Endothelial cell of umbilical vein (primary cell): ENCODE measurements at regions not wholly inside any gene's neighbourhood (a gene's known extent, or its start where the extent isn't known, plus 50 kb on each side); places are given as distances from the start of the nearest gene placed in this dataset.

Source experiments
- BruUV-seq: library from RNA; stranded (reverse); fragments of 400-500 nt; replicated peaks from 2 replicates; lab custom pipeline; 2021; lab: Mats Ljungman, UMichigan
- CTCF ChIA-PET: fragments of 300-600, 350-600 bp; sonication (Branson Sonifier 250); formaldehyde crosslinking; loops from one replicate; lab custom pipeline; 2021; ENCODE audit warnings: antibody characterized with exemption, inconsistent platforms; lab: Charles Lee
- POLR2A ChIA-PET: fragments of 300-600, 350-600 bp; sonication (Branson Sonifier 250); formaldehyde crosslinking; loops from one replicate; lab custom pipeline; 2021; ENCODE audit warnings: antibody characterized with exemption, inconsistent platforms; lab: Charles Lee
- DNase-seq: peaks from one replicate; pipeline ENCODE4 v3.0.0-alpha.2; 2011; ENCODE audit warnings: low read depth, low spot score
- FAIRE-seq: peaks from 2 replicates; lab custom pipeline; 2011; peaks lifted over from hg19 to GRCh38; lab: Jason Lieb, UNC
- H2AFZ ChIP-seq: 2 replicates; pipeline ENCODE4 v1.6.0; 2012; ENCODE audit warnings: low read depth, low read length, control low read depth, inconsistent platforms
- H3K27ac ChIP-seq: 2 replicates; pipeline ENCODE4 v1.5.1; 2011; ENCODE audit warnings: low read depth, mild to moderate bottlenecking, control low read depth, low read length, moderate library complexity; ENCODE audit not compliant: insufficient read depth
- H3K27me3 ChIP-seq, 2 experiments: 2 replicates each; pipeline versions ENCODE4 v1.6.0 to v1.6.1; 2011; ENCODE audit warnings: low read length in 2 of 2, mixed read lengths in 1 of 2; ENCODE audit not compliant: control insufficient read depth in 2 of 2, insufficient read depth in 2 of 2
- H3K36me3 ChIP-seq, 2 experiments: 2 replicates in 1 of 2; 3 replicates in 1 of 2; pipeline ENCODE4 v1.5.1; 2011; ENCODE audit warnings: low read length in 2 of 2, mild to moderate bottlenecking in 1 of 2, moderate library complexity in 1 of 2; ENCODE audit not compliant: control insufficient read depth in 2 of 2, insufficient read depth in 2 of 2; ENCODE audit errors: extremely low read depth in 1 of 2
- H3K4me1 ChIP-seq: 3 replicates; pipeline ENCODE4 v1.5.1; 2011; ENCODE audit warnings: mild to moderate bottlenecking, low read length; ENCODE audit not compliant: control insufficient read depth, insufficient read depth; ENCODE audit errors: extremely low read depth
- H3K4me2 ChIP-seq: 2 replicates; pipeline ENCODE4 v1.6.1; 2011; ENCODE audit warnings: low read length, control low read depth, mixed read lengths; ENCODE audit not compliant: insufficient read depth
- H3K4me3 ChIP-seq, 3 experiments: fragments of 200-600 bp in 1 of 3; sonication (generic), shearing (Covaris generic) in 1 of 3; replicated peaks in 1 of 3; 2 replicates each; pipeline ENCODE4 v1.5.1; 2011 to 2016; ENCODE audit warnings: control low read depth in 3 of 3, low read length in 3 of 3, mild to moderate bottlenecking in 2 of 3, inconsistent platforms in 1 of 3, low read depth in 1 of 3, moderate library complexity in 1 of 3; ENCODE audit not compliant: insufficient read depth in 1 of 3
- H3K79me2 ChIP-seq: 2 replicates; pipeline ENCODE4 v1.6.0; 2012; ENCODE audit warnings: low read length, inconsistent platforms; ENCODE audit not compliant: control insufficient read depth, insufficient read depth
- H3K9ac ChIP-seq: replicated peaks from 2 replicates; pipeline ENCODE3; 2011; ENCODE audit warnings: low read length, control low read depth; ENCODE audit not compliant: insufficient read depth; ENCODE audit errors: extremely low read depth
- H3K9me1 ChIP-seq: replicated peaks from 3 replicates; pipeline ENCODE4 v1.6.0; 2011; ENCODE audit warnings: mild to moderate bottlenecking, low read length; ENCODE audit not compliant: control insufficient read depth, insufficient read depth; ENCODE audit errors: extremely low read depth
- H3K9me3 ChIP-seq: replicated peaks from 2 replicates; pipeline ENCODE4 v1.5.1; 2012; ENCODE audit warnings: low read length, inconsistent platforms; ENCODE audit not compliant: control insufficient read depth, insufficient read depth
- H4K20me1 ChIP-seq: replicated peaks from 2 replicates; pipeline ENCODE3; 2011; ENCODE audit warnings: mild to moderate bottlenecking, low read length; ENCODE audit not compliant: control insufficient read depth, insufficient read depth; ENCODE audit errors: extremely low read depth
- EZH2 ChIP-seq: IDR thresholded peaks from 2 replicates; pipeline ENCODE4 v1.6.1; 2012; ENCODE audit warnings: borderline replicate concordance, low read depth, mild to moderate bottlenecking, moderate library complexity, low read length, inconsistent platforms; ENCODE audit not compliant: severe bottlenecking
- FOS ChIP-seq: IDR thresholded peaks from 2 replicates; pipeline ENCODE4 v1.6.1; 2011; ENCODE audit warnings: mild to moderate bottlenecking, low read length, moderate library complexity, borderline replicate concordance; ENCODE audit not compliant: insufficient read depth
- GATA2 ChIP-seq: IDR thresholded peaks from 2 replicates; pipeline ENCODE4 v1.7.0; 2011; ENCODE audit warnings: low read depth, mild to moderate bottlenecking, moderate library complexity, mixed read lengths, low read length; ENCODE audit not compliant: insufficient read length, insufficient read depth
- MYC ChIP-seq: IDR thresholded peaks from one replicate; pipeline ENCODE4 v1.6.1; 2011; ENCODE audit warnings: mild to moderate bottlenecking, low read depth, low read length
- POLR2A ChIP-seq: IDR thresholded peaks from 2 replicates; pipeline ENCODE4 v1.6.1; 2012; ENCODE audit warnings: low read depth, mild to moderate bottlenecking, control low read depth, low read length
- dilution Hi-C: fragments of 300-500 bp; cut with MboI; formaldehyde crosslinking; loops from one replicate; pipeline ENCODE4 v1.15.0; 2019; ENCODE audit warnings: low sequenced_read_pairs; ENCODE audit not compliant: extremely low pct_ligation_motif_present
- intact Hi-C: fragments of 100-400 bp; cut with micrococcal nuclease; formaldehyde crosslinking; loops from one replicate; pipeline ENCODE4 v1.10.0; 2022
- TF ChIP-seq, protein P1 (sequence below): IDR thresholded peaks from 2 replicates; pipeline ENCODE4 v1.6.1; 2011; ENCODE audit not compliant: insufficient read depth, insufficient read length
- TF ChIP-seq, protein P2 (sequence below), 2 donors: IDR thresholded peaks; 1 replicate in 1 of 2; 2 replicates in 1 of 2; pipeline ENCODE4 v1.5.1; 2011; ENCODE audit warnings: low read length in 2 of 2, mild to moderate bottlenecking in 2 of 2, moderate library complexity in 2 of 2, control low read depth in 1 of 2, inconsistent platforms in 1 of 2, low read depth in 1 of 2; ENCODE audit not compliant: insufficient read depth in 1 of 2; ENCODE audit errors: extremely low read depth in 1 of 2

DNA sequence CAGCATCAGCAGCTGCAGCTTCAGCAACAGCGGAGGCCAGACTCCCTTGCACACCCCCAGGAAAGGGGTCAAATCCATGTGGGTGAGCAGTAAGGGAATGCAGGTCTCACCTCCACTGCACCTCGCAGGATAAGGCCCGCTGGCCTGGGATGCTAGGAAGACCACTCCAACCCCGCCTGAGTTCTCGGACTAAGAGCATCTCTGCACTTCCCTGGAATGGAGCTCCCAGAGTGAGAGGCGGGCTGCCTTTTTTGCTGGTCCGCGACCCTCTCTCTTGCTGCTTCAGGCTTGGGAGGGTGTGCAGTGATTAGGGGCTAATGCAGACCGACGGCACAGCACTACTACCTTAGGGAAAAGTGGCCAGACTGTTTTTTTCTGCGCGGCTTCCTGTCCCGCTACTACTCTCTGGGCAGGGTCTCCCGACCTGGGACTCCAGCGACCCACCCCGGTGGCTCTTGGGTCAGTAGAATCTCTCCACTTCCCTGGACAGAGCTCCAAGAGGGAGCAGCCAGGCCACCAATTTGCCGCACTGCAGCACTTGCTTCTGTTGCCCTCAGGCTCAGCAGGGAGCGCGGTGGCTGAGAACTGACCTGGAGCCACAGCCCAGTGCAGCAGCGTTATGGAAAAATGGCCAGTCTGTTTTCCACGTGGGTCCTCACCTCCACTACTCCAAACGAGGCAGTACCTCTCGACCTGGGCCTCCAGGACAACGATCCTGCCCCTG lies 480.4 kb downstream of the CDH8 start:
- H3K79me2 ChIP-seq, result no peaks in the 10 kb centered on the region
- H3K27ac ChIP-seq, result no peak overlapping the region
- CTCF ChIA-PET, result no interaction called here
- POLR2A ChIA-PET, result no interaction called here
- H3K9ac ChIP-seq, result no peak overlapping the region
- DNase-seq (no peak), FAIRE-seq (no peak)
- no peak overlapping the region for H3K4me2 ChIP-seq
- no peaks in the 10 kb centered on the region for H3K4me1 ChIP-seq
- no peaks in the 10 kb centered on the region for H3K27me3 ChIP-seq
- peaks cover 8% of the 10 kb centered on the region for H3K9me3 ChIP-seq
- intact Hi-C loops, result no loop called here
- H3K9me1 ChIP-seq, result no peaks in the 10 kb centered on the region
- H3K4me3 ChIP-seq, result no peak overlapping the region
- no peak overlapping the region for H2AFZ ChIP-seq
- H4K20me1 ChIP-seq, result no peaks in the 10 kb centered on the region
- H3K36me3 ChIP-seq, result no peaks in the 10 kb centered on the region
- dilution Hi-C loops, result no loop called here
- no TSS peak for BruUV-seq
- TF ChIP-seq FOS, result no peak
- TF ChIP-seq, protein P1, sequence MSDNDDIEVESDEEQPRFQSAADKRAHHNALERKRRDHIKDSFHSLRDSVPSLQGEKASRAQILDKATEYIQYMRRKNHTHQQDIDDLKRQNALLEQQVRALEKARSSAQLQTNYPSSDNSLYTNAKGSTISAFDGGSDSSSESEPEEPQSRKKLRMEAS, result no peak

DNA sequence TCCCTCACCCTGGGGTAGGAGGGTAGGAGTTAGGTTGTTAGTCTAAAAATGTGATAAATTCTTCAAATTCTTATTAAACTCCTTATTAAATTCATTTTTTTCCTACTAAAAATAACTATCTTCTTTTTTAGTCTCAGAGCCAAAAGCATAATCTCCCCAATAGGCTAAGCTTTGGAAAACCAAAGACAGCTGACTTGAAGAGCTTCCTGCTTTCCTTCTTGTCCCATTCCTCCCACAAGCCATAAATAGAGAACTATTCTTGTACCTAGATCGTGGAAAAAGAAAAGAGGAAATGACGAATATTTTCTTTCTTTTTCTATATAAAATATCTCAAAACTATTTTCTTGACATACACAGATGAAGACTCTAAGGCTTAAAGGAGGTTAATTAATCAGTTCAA lies 486.9 kb downstream of the CDH8 start:
- H3K4me1 ChIP-seq, result no peaks in the 10 kb centered on the region
- dilution Hi-C loops (no loop called here), intact Hi-C loops (no loop called here)
- H3K4me2 ChIP-seq, result no peak overlapping the region
- no TSS peak for BruUV-seq
- H3K9me3 ChIP-seq, result no peaks in the 10 kb centered on the region
- no peak overlapping the region for H3K4me3 ChIP-seq
- DNase-seq (no peak), FAIRE-seq (no peak)
- H3K36me3 ChIP-seq, result no peaks in the 10 kb centered on the region
- H4K20me1 ChIP-seq, result no peaks in the 10 kb centered on the region
- H3K9ac ChIP-seq, result no peak overlapping the region
- no peak for TF ChIP-seq GATA2
- TF ChIP-seq MYC, result no peak
- no peak for TF ChIP-seq FOS
- TF ChIP-seq EZH2, result no peak
- TF ChIP-seq, protein P2, sequence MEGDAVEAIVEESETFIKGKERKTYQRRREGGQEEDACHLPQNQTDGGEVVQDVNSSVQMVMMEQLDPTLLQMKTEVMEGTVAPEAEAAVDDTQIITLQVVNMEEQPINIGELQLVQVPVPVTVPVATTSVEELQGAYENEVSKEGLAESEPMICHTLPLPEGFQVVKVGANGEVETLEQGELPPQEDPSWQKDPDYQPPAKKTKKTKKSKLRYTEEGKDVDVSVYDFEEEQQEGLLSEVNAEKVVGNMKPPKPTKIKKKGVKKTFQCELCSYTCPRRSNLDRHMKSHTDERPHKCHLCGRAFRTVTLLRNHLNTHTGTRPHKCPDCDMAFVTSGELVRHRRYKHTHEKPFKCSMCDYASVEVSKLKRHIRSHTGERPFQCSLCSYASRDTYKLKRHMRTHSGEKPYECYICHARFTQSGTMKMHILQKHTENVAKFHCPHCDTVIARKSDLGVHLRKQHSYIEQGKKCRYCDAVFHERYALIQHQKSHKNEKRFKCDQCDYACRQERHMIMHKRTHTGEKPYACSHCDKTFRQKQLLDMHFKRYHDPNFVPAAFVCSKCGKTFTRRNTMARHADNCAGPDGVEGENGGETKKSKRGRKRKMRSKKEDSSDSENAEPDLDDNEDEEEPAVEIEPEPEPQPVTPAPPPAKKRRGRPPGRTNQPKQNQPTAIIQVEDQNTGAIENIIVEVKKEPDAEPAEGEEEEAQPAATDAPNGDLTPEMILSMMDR (IDR thresholded peaks at IDR 0.05; ENCODE audit: extremely low read depth in 1 of 2, insufficient read depth in 1 of 2, low read depth in 1 of 2, low read length in 2 of 2), result no peak
- TF ChIP-seq, protein P1, result no peak
- no peak for TF ChIP-seq POLR2A
- H2AFZ ChIP-seq, result no peak overlapping the region
- H3K79me2 ChIP-seq, result no peaks in the 10 kb centered on the region
- H3K27me3 ChIP-seq, result no peaks in the 10 kb centered on the region
- CTCF ChIA-PET, result no interaction called here
- no peaks in the 10 kb centered on the region for H3K9me1 ChIP-seq
- POLR2A ChIA-PET, result no interaction called here
- H3K27ac ChIP-seq, result no peak overlapping the region
